ENCODE measurements at regions not wholly inside any gene's neighbourhood (a gene's known extent, or its start where the extent isn't known, plus 50 kb on each side); places are given as distances from the start of the nearest gene placed in this dataset.

DNA sequence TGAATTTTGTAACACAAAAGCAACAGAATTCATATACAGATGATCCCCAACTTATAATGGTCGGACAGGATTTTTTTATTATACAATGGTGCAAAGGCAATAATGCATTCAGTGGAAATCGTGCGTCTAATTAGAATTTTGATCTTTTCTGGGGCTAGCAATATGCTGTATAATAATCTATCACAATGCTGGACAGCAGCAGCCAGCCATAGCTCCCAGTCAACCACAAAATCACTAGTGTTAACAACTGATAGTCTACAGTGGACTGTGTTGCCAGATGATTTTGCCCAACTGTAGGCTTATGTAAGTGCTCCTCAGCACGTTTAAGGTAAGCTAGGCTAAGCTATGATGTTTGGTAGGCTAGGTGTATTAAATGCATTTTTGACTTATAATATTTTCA lies 399.0 kb upstream of the SLC39A10 start:
- TF ChIP-seq, protein P1, sequence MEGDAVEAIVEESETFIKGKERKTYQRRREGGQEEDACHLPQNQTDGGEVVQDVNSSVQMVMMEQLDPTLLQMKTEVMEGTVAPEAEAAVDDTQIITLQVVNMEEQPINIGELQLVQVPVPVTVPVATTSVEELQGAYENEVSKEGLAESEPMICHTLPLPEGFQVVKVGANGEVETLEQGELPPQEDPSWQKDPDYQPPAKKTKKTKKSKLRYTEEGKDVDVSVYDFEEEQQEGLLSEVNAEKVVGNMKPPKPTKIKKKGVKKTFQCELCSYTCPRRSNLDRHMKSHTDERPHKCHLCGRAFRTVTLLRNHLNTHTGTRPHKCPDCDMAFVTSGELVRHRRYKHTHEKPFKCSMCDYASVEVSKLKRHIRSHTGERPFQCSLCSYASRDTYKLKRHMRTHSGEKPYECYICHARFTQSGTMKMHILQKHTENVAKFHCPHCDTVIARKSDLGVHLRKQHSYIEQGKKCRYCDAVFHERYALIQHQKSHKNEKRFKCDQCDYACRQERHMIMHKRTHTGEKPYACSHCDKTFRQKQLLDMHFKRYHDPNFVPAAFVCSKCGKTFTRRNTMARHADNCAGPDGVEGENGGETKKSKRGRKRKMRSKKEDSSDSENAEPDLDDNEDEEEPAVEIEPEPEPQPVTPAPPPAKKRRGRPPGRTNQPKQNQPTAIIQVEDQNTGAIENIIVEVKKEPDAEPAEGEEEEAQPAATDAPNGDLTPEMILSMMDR (IDR thresholded peaks at IDR 0.05) = no peak
- no peak for TF ChIP-seq POLR2A (IDR thresholded peaks at IDR 0.05)

Data from suprapubic skin (tissue), 3 donors.